Gastroesophageal sphincter (tissue), 4 donors: ENCODE measurements at regions not wholly inside any gene's neighbourhood (a gene's known extent, or its start where the extent isn't known, plus 50 kb on each side); places are given as distances from the start of the nearest gene placed in this dataset.

Experiments used
- ATAC-seq: fragments of 150-250 bp; one replicate; pipeline ENCODE4 v1.9.1; 2016; ENCODE audit warnings: mild to moderate bottlenecking, moderate library complexity
- H3K27ac ChIP-seq, 4 donors: fragments of 200-600 bp; sonication (generic) in 3 of 4; 1 replicate in 3 of 4; 2 replicates in 1 of 4; pipeline ENCODE4 v1.5.1; 2016 to 2019
- H3K27me3 ChIP-seq: fragments of 200-600 bp; sonication (generic); one replicate; pipeline ENCODE4 v1.5.1; 2019
- H3K36me3 ChIP-seq, 2 donors: fragments of 200-600 bp; sonication (generic); one replicate each; pipeline ENCODE4 v1.5.1; 2019; ENCODE audit warnings: control low read depth in 1 of 2
- H3K4me1 ChIP-seq, 3 donors: fragments of 200-600 bp; sonication (generic); 1 replicate in 2 of 3; 2 replicates in 1 of 3; pipeline ENCODE4 v1.5.1; 2016 to 2019; ENCODE audit warnings: control low read depth in 2 of 3
- H3K4me3 ChIP-seq, 2 donors: fragments of 200-600 bp; sonication (generic); one replicate each; pipeline ENCODE4 v1.5.1; 2019; ENCODE audit warnings: mild to moderate bottlenecking in 1 of 2, moderate library complexity in 1 of 2
- H3K9me3 ChIP-seq, 3 donors: fragments of 200-600 bp; sonication (generic); one replicate each; pipeline ENCODE4 v1.5.1; 2017 to 2019; ENCODE audit warnings: control low read depth in 2 of 3
- CTCF ChIP-seq, 4 experiments: fragments of 200-600 bp in 2 of 4; fragments of 450-650 bp in 2 of 4; sonication (generic) in 1 of 4; IDR thresholded peaks; one replicate each; pipeline ENCODE4 v1.5.1; 2017 to 2019; ENCODE audit warnings: antibody characterized with exemption in 4 of 4, mild to moderate bottlenecking in 2 of 4, moderate library complexity in 2 of 4
- EP300 ChIP-seq: sonication (generic); formaldehyde crosslinking; IDR thresholded peaks from one replicate; pipeline ENCODE4 v1.6.1; 2017; ENCODE audit warnings: antibody characterized with exemption, mild to moderate bottlenecking
- POLR2A ChIP-seq, 2 donors: fragments of 450-650 bp; IDR thresholded peaks; one replicate each; pipeline ENCODE4 v1.6.1; 2017; ENCODE audit warnings: antibody characterized with exemption in 2 of 2, mild to moderate bottlenecking in 2 of 2, moderate library complexity in 1 of 2
- POLR2AphosphoS5 ChIP-seq: sonication (generic); formaldehyde crosslinking; IDR thresholded peaks from one replicate; pipeline ENCODE4 v1.6.1; 2017; ENCODE audit warnings: antibody characterized with exemption
- WGBS, 2 donors: methylation state at CpG; one replicate each; pipeline ENCODE4 v1.1.5; 2018; ENCODE audit warnings: low coverage in 1 of 2; 5-methylcytosine and 5-hydroxymethylcytosine counted together

GRCh38 chr14:101082036-101082435 is 178.5 kb upstream of the RTL1 start:
- WGBS, 2 donors: 72 to 80% methylated on average over 4 to 7 of the region's 10 CpGs
- H3K27me3 ChIP-seq: peaks cover 43% of the 10 kb centered on the region
- no peak overlapping the region for H3K27ac ChIP-seq
- H3K36me3 ChIP-seq: no peaks in the 10 kb centered on the region
- H3K9me3 ChIP-seq: peaks cover 0 to 19% (median 0%) of the 10 kb centered on the region in 3 donors
- no peak for ATAC-seq
- H3K4me3 ChIP-seq: no peak overlapping the region
- TF ChIP-seq POLR2AphosphoS5: no peak
- TF ChIP-seq POLR2A (IDR thresholded peaks at IDR 0.05): no peak
- no peak for TF ChIP-seq CTCF (IDR thresholded peaks at IDR 0.05)
- TF ChIP-seq EP300: no peak
- H3K4me1 ChIP-seq: peaks cover 0 to 9% (median 2%) of the 10 kb centered on the region in 3 donors

- WGBS, 2 donors: 81 to 87% methylated on average over 3 to 4 of the region's 10 CpGs
- no peaks in the 10 kb centered on the region for H3K36me3 ChIP-seq
- no peak overlapping the region for H3K4me3 ChIP-seq
- H3K27me3 ChIP-seq: peaks cover 36% of the 10 kb centered on the region
- no peak for ATAC-seq
- TF ChIP-seq EP300 (no peak), CTCF (IDR thresholded peaks at IDR 0.05) (no peak), POLR2A (IDR thresholded peaks at IDR 0.05) (no peak), POLR2AphosphoS5 (no peak)
- H3K4me1 ChIP-seq: peaks cover 0 to 2% (median 0%) of the 10 kb centered on the region in 3 donors
- H3K9me3 ChIP-seq: peaks cover 0 to 19% (median 0%) of the 10 kb centered on the region in 3 donors
- H3K27ac ChIP-seq: no peak overlapping the region
These were observed 179.2 kb upstream of the RTL1 start for GRCh38 chr14:101082436-101083384.

GRCh38 chr14:101083564-101084435 is 180.3 kb upstream of the RTL1 start:
- Histone ChIP-seq H3K4me1 (no peaks in the 10 kb centered on the region), H3K27ac (no peak overlapping the region), H3K4me3 (no peak overlapping the region), H3K9me3 (peaks cover 0 to 19% (median 0%) of the 10 kb centered on the region in 3 donors), H3K27me3 (peaks cover 25% of the 10 kb centered on the region), H3K36me3 (no peaks in the 10 kb centered on the region)
- TF ChIP-seq POLR2AphosphoS5: no peak
- TF ChIP-seq CTCF (IDR thresholded peaks at IDR 0.05): no peak
- no peak for TF ChIP-seq EP300
- no peak for TF ChIP-seq POLR2A (IDR thresholded peaks at IDR 0.05)
- no peak for ATAC-seq
- WGBS, 2 donors: 82 to 85% methylated on average over 4 to 8 of the region's 18 CpGs

- H3K4me1 ChIP-seq: no peaks in the 10 kb centered on the region
- peaks cover 20% of the 10 kb centered on the region for H3K27me3 ChIP-seq
- WGBS, 2 donors: 68 to 93% methylated on average over 3 to 6 of the region's 6 CpGs
- peaks cover 0 to 19% (median 0%) of the 10 kb centered on the region in 3 donors for H3K9me3 ChIP-seq
- H3K27ac ChIP-seq: no peak overlapping the region
- no peak for ATAC-seq
- no peaks in the 10 kb centered on the region for H3K36me3 ChIP-seq
- TF ChIP-seq CTCF (IDR thresholded peaks at IDR 0.05) (no peak), POLR2A (IDR thresholded peaks at IDR 0.05) (no peak), EP300 (no peak), POLR2AphosphoS5 (no peak)
- no peak overlapping the region for H3K4me3 ChIP-seq
These were observed 180.9 kb upstream of the RTL1 start for GRCh38 chr14:101084436-101084826.
